ENCODE measurements at regions not wholly inside any gene's neighbourhood (a gene's known extent, or its start where the extent isn't known, plus 50 kb on each side); places are given as distances from the start of the nearest gene placed in this dataset.

- no peak for TF ChIP-seq CTCF (IDR thresholded peaks at IDR 0.05; ENCODE audit: insufficient read depth, low read length, poor library complexity, severe bottlenecking)
- no peak for TF ChIP-seq EZH2phosphoT487 (conservative IDR thresholded peaks at IDR 0.05; ENCODE audit: low read length)
- Histone ChIP-seq H2AFZ (ENCODE audit: low read depth, low read length, severe bottlenecking) (no peak overlapping the region), H4K20me1 (ENCODE audit: low read depth, low read length) (no peaks in the 10 kb centered on the region), H3K9me3 (ENCODE audit: insufficient read depth, low read length) (no peaks in the 10 kb centered on the region), H3K9ac (ENCODE audit: low read length) (no peak overlapping the region), H3K4me2 (ENCODE audit: low read depth, low read length, poor library complexity, severe bottlenecking) (no peak overlapping the region), H3K27me3 (ENCODE audit: low read length) (no peaks in the 10 kb centered on the region), H3K27ac (ENCODE audit: low read depth, low read length) (no peak overlapping the region), H3K9me2 (replicated peaks; ENCODE audit: insufficient read depth, low read length) (no peaks in the 10 kb centered on the region), H3K4me3 (ENCODE audit: insufficient read depth, low read length, poor library complexity, severe bottlenecking) (no peak overlapping the region), H3K36me3 (ENCODE audit: low read length) (no peaks in the 10 kb centered on the region), H3F3A (ENCODE audit: insufficient read depth) (no peaks in the 10 kb centered on the region), H3K79me2 (ENCODE audit: insufficient read depth, low read length) (no peaks in the 10 kb centered on the region)
Measured at GRCh38 chr10:65786279-65786678, 1139.6 kb upstream of the LRRTM3 start.

- no peak overlapping the region for H3K27ac ChIP-seq (ENCODE audit: low read depth, low read length)
- H4K20me1 ChIP-seq (ENCODE audit: low read depth, low read length) = no peaks in the 10 kb centered on the region
- H3K9me2 ChIP-seq (replicated peaks; ENCODE audit: insufficient read depth, low read length) = no peaks in the 10 kb centered on the region
- no peak overlapping the region for H3K9ac ChIP-seq (ENCODE audit: low read length)
- no peaks in the 10 kb centered on the region for H3F3A ChIP-seq (ENCODE audit: insufficient read depth)
- TF ChIP-seq CTCF (IDR thresholded peaks at IDR 0.05; ENCODE audit: insufficient read depth, low read length, poor library complexity, severe bottlenecking) (no peak), EZH2phosphoT487 (conservative IDR thresholded peaks at IDR 0.05; ENCODE audit: low read length) (no peak)
- H3K4me3 ChIP-seq (ENCODE audit: insufficient read depth, low read length, poor library complexity, severe bottlenecking) = no peak overlapping the region
- H3K79me2 ChIP-seq (ENCODE audit: insufficient read depth, low read length) = no peaks in the 10 kb centered on the region
- no peaks in the 10 kb centered on the region for H3K27me3 ChIP-seq (ENCODE audit: low read length)
- no peaks in the 10 kb centered on the region for H3K36me3 ChIP-seq (ENCODE audit: low read length)
- no peak overlapping the region for H3K4me2 ChIP-seq (ENCODE audit: low read depth, low read length, poor library complexity, severe bottlenecking)
- H2AFZ ChIP-seq (ENCODE audit: low read depth, low read length, severe bottlenecking) = no peak overlapping the region
- H3K9me3 ChIP-seq (ENCODE audit: insufficient read depth, low read length) = no peaks in the 10 kb centered on the region
Measured at GRCh38 chr10:65787571-65787970, 1138.3 kb upstream of the LRRTM3 start.

- TF ChIP-seq CTCF (IDR thresholded peaks at IDR 0.05; ENCODE audit: insufficient read depth, low read length, poor library complexity, severe bottlenecking) = no peak
- no peak for TF ChIP-seq EZH2phosphoT487 (conservative IDR thresholded peaks at IDR 0.05; ENCODE audit: low read length)
- no peaks in the 10 kb centered on the region for H3K9me2 ChIP-seq (replicated peaks; ENCODE audit: insufficient read depth, low read length)
Measured at GRCh38 chr10:65788271-65788670, 1137.6 kb upstream of the LRRTM3 start.

More at GRCh38 chr10:65788271-65788670, 1137.6 kb upstream of the LRRTM3 start:
- no peaks in the 10 kb centered on the region for H3K27me3 ChIP-seq (ENCODE audit: low read length)
- no peaks in the 10 kb centered on the region for H3K36me3 ChIP-seq (ENCODE audit: low read length)
- no peak overlapping the region for H2AFZ ChIP-seq (ENCODE audit: low read depth, low read length, severe bottlenecking)
- H3K79me2 ChIP-seq (ENCODE audit: insufficient read depth, low read length) = no peaks in the 10 kb centered on the region
- no peak overlapping the region for H3K27ac ChIP-seq (ENCODE audit: low read depth, low read length)
- H3K9me3 ChIP-seq (ENCODE audit: insufficient read depth, low read length) = no peaks in the 10 kb centered on the region
- no peaks in the 10 kb centered on the region for H4K20me1 ChIP-seq (ENCODE audit: low read depth, low read length)
- no peak overlapping the region for H3K4me2 ChIP-seq (ENCODE audit: low read depth, low read length, poor library complexity, severe bottlenecking)
- H3K9ac ChIP-seq (ENCODE audit: low read length) = no peak overlapping the region
- no peak overlapping the region for H3K4me3 ChIP-seq (ENCODE audit: insufficient read depth, low read length, poor library complexity, severe bottlenecking)
- no peaks in the 10 kb centered on the region for H3F3A ChIP-seq (ENCODE audit: insufficient read depth)
